PC-9 (cell line): ENCODE measurements at regions not wholly inside any gene's neighbourhood (a gene's known extent, or its start where the extent isn't known, plus 50 kb on each side); places are given as distances from the start of the nearest gene placed in this dataset.

Experiments used
- CTCF ChIP-seq: fragments of 200-600 bp; sonication (generic); conservative IDR thresholded peaks from 2 replicates; pipeline ENCODE4 v1.6.1; 2017; ENCODE audit warnings: mixed run types, antibody characterized with exemption, mild to moderate bottlenecking, moderate library complexity
- EZH2 ChIP-seq: fragments of 200-600 bp; sonication (generic); IDR thresholded peaks from 2 replicates; pipeline ENCODE4 v1.8.0; 2017; ENCODE audit warnings: antibody characterized with exemption, low read depth

GRCh38 chr11:92111287-92111686 is 113.3 kb upstream of the FAT3 start:
- no peak for TF ChIP-seq CTCF
- no peak for TF ChIP-seq EZH2
